HG03460 (cell line): ENCODE measurements at regions not wholly inside any gene's neighbourhood (a gene's known extent, or its start where the extent isn't known, plus 50 kb on each side); places are given as distances from the start of the nearest gene placed in this dataset.

Experiments used
- ATAC-seq: cut with Tn5 transposase; IDR thresholded peaks from one replicate; pipeline ENCODE4 v1.9.1; 2021; ENCODE audit not compliant: unreplicated experiment

GRCh38 chr15:62625429-62626033 is 417.0 kb upstream of the TPM1 start:
- ATAC-seq: no peak

GRCh38 chr15:62626903-62627302 is 415.6 kb upstream of the TPM1 start:
- ATAC-seq: no peak

DNA sequence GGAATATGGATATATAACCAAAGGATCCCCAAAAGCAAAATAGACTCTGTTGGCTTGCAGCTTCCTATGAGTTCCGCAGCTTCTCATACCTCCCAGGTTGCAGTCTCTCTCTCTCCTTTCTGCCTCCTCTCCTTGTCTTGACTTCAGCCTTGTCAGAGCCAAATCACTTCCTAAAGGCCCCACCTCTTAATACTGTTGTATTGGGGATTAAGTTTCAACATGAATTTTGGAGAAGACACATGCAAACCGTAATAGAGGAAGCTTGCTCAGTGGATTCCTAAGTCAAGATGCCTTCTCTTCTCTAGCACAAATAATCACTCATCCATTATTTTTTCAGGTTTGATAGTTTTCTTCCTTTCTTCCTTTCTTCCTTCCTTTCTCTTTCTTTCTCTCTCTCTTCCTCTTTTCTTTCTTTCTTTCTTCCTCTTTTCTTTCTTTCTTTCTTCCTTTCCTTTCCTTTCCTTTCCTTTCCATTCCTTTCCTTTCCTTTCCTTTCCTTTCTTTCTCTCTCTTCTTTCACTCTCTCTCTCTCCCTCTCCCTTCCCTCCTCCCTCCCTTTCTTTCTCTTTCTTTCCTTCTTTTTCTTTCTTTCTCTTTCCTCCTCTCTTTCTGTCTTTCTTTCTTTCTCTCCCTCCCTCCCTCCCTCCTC is 411.3 kb upstream of the TPM1 start:
- no peak for ATAC-seq

- no peak for ATAC-seq
These were observed 405.5 kb upstream of the TPM1 start for GRCh38 chr15:62636823-62637573.

- ATAC-seq: no peak
These were observed 405.0 kb upstream of the TPM1 start for GRCh38 chr15:62637574-62637897.

DNA sequence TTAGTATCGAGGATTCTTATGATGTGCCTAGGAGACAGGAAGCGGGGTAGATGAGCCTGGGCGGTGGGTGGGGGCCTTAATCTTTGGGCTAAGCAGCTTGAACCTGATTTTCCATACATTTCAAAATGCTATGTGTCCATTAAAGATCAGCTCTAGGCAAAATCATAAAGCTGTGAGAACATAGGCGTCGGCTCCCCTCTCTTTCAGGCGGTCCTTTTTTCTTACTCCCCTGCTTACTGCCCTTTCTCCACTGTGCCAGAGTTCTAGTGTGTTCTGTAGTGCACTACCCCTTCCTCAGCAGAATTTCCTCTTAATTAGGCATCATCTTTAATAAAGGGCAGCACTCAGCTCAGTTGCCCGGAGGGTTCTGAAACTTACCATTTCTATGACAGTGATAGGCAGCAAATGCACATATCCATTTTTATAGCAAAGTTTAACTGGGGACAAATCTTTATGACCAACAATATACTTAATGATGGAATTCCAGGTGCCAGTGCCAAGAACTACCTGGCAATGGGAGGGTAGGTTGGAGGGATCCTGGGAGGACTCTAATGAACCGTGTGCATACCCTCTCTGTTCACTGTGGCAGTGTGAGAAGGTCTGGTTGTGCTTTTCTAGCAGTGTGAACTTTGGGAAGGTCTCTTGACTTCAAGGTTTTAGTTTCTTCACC is 404.5 kb upstream of the TPM1 start:
- no peak for ATAC-seq

- no peak for ATAC-seq
These were observed 403.1 kb upstream of the TPM1 start for GRCh38 chr15:62639432-62639831.

DNA sequence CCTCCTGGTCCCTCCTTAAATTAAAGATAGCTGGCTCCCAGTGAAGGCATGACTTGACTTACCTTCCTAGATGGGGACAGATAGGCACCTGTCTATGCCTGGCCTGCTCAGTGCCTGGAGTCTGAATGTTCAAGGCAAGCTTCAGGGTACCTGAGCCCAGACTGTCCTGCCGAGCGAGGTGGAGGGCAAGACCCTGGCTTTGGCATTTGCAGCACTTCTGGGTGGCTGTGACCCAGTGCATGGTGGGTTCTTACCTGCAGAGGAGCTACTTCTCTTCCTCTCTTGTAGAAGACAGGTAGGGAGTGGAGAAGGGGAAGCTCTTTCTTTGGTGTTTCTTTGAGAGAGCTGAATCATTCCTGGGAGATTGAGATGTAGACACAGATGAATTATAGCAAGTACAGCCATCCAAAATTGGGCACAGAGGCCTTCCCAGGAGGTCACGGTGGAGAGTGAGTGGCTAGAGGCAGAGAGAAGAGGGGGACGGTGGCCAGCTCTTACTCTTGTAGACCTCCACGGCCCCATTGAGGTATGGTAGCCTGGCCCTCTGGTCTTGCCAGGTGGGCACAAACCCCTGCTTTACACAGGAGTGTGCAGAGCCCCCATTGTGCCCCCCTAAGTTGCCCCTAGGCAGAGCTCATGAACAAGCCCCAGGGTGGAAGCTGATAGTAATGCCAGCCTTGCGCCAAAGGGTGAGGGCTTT is 402.5 kb upstream of the TPM1 start:
- no peak for ATAC-seq

DNA sequence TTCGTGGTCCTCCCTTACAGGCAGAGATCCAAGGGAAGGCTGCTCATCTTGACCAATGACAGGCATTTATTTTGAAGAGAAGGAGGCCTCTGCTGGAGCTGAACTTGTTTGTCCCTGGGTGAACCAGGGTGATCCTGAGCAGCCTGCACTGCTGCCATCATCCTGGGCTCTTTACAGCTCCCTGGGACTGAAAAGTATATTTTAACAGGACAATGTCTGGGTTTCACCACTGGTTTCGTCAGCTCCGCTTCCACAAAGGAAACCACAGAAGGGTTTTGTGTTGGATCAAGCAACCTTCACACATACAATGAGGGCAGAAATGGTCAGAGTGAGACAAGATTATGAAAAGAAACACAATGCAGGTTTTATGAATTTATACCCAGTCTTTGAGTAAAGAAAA is 400.7 kb upstream of the TPM1 start:
- ATAC-seq: no peak

DNA sequence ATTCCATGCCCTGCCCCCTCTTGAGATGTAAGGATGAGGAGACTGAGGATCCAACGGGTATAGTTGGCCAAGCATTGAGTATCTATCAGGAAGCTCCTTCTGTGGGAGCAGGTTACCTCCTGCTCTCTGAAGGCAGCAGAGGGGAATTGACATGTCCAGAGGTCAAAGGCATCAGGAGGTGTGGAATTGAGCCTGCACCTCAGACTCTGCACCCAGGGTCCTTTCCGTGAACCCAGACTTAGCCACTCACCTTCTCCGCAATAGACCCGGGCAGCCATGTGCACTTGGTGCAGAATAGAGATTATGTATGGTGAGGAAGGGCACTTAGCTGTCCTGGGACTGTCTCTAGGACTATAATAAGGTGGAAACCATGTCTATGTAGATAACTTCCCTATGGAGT is 399.0 kb upstream of the TPM1 start:
- ATAC-seq: no peak

DNA sequence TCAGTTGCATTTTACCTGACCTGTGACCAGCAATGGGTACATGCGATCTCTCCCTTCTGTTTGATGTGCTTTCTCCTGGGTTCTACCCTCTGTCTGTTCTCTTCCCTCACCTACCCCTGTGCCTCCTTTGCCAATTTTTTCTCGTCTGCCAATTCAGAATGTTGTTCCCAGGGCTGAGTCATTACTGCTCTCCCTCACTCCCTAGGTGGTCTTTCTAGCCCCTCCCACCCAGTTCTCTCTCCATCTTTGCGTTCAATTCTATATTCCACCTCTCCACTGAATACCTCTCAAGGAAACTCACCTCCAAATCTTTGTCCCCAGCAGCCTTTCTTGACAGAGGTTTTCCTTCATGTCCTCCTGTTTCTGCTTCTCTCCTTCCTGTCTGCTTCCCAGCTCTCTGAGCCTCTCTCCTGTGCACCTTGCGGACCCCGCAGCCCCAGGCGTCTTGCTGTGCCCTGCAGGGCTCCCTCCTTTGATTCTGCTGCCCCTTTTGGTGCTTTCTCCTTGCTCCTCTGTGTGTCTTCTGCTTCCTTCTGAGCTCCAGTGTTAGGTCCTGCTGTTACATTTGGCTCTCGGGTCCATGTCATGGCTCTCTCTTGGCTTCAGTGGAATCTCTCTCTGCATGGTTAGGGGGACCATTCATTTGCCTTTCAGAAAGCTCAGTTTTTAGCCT is 398.2 kb upstream of the TPM1 start:
- no peak for ATAC-seq

GRCh38 chr15:62644889-62645742 is 397.4 kb upstream of the TPM1 start:
- ATAC-seq: no peak

DNA sequence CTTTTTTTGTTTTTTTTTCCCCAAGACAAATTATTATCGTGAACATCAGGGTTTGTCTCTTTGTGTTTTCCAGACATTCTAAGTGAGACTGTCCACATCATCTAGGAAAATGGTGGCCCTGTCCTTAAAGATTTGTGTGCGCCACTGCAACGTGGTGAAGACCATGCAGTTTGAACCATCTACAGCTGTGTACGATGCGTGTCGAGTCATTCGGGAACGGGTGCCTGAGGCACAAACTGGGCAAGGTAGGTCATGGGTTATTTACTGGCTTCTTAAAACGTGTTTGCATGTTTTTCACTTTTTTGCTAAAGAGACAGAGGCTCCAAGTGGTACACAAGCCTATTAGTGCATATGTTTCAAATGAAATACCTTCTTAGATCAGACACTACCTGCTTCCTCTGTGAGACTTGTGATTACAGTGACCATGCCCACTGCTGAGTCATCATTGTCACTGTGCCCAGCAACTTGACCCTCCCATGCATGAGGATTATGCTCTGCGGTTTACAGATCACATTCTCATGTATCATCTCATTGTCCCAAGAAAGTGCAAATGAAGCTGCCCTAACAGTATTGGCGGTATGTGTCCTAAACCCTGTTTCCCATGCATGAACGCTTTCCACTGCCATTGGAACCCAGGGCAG is 395.2 kb upstream of the TPM1 start:
- ATAC-seq: no peak

- no peak for ATAC-seq
These were observed 394.6 kb upstream of the TPM1 start for GRCh38 chr15:62647843-62648505.

DNA sequence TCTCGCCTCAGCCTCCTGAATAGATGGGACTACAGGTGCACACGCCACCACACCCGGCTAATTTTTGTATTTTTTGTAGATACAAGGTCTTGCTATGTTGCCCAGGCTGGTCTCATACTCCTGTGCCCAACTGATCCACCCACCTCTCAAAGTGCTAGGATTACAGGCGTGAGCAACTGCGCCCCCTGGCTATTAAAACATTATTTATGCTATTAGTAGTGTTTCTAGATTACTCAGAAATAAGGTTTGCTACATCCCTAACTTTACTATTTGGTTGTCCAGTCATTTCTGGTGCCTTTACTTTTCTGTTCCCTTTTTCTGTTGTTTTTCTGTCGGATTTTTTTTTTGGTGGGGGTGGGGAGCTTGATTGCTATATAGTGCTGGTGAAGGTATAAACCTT is 393.6 kb upstream of the TPM1 start:
- no peak for ATAC-seq

DNA sequence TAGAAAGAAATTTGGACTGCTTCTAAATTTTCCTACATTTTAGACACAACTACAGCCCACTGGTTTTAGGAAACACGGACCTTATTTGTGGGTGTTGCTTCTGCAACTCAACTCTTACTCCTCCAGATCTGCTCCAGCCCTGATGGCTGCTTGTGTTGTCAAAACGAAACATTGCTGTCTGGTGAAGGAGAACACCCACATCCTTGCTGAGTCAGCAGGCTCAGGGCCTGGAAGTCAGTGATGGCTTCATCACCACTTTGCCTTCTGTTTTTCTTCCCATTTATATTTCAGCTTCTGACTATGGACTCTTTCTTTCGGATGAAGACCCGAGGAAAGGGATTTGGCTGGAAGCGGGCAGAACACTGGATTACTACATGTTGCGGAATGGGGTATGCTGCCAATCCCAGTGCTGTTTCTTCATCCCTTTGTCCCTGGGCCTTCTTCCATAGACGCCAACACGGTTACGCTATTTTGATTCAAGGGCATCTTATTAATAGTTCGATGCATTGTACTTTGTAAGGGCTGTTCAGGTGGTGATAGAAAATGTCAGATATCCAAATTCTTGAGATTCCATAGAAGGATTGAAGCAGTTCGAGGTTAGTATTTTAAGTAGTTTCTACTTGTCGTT is 392.6 kb upstream of the TPM1 start:
- peak; percentile 93 for ATAC-seq

DNA sequence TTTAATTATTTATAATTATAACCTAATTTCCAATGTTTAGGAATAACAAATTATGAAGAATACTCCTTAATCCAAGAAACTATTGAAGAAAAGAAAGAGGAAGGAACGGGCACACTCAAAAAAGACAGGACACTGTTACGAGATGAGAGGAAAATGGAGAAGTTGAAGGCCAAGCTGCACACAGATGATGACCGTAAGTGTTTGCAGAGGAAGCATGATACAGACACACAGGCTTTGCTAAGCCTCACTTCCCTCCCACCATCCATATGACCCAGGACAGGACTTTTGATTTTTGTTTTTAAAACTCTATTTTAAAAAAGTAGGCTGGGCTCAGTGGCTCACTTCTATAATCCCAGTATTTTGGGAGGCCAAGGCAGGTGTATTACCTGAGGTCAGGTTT is 389.4 kb upstream of the TPM1 start:
- no peak for ATAC-seq

DNA sequence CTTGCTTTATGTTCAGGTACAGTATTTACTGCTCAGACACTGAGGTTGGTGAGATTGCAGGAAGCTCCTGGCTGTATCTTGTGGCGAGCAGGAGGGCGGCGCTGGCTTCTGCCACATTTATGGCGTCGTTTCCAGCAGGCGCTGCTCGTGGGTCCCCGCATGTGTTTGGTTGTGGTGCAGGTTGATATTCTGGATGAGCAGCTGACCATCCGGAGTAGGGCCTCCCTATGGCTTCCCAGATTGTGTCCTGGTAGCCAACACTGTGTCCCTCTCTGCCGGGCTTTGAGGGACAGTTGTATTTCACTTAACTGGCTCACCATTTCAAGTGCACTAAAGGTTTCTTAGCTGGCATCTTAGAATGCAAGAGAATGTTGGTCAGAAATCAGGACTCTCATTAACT is 386.5 kb upstream of the TPM1 start:
- no peak for ATAC-seq
